Neural cell (in vitro differentiated cells): ENCODE measurements at regions not wholly inside any gene's neighbourhood (a gene's known extent, or its start where the extent isn't known, plus 50 kb on each side); places are given as distances from the start of the nearest gene placed in this dataset.

Source experiments
- H2AFZ ChIP-seq: fragments of 200-600, 300-800 bp; sonication (generic), shearing (Covaris generic); 2 replicates; pipeline ENCODE4 v1.6.0; 2014; ENCODE audit warnings: low read depth, mild to moderate bottlenecking, antibody characterized with exemption, low read length, moderate library complexity
- H3F3A ChIP-seq: fragments of 200-600 bp; shearing (Covaris generic); 2 replicates; pipeline ENCODE4 v1.6.1; 2016; ENCODE audit warnings: mild to moderate bottlenecking, moderate library complexity, mixed read lengths, antibody characterized with exemption, low read length; ENCODE audit not compliant: insufficient read depth, poor library complexity, severe bottlenecking
- H3K27ac ChIP-seq: fragments of 200-600, 300-800 bp; sonication (generic), shearing (Covaris generic); 2 replicates; pipeline ENCODE4 v1.5.1; 2014; ENCODE audit warnings: mild to moderate bottlenecking, low read length, moderate library complexity
- H3K27me3 ChIP-seq: fragments of 300-800, 200-600 bp; sonication (generic), shearing (Covaris generic); 2 replicates; pipeline ENCODE4 v1.6.0; 2014; ENCODE audit warnings: mild to moderate bottlenecking, low read depth, low read length, moderate library complexity; ENCODE audit not compliant: insufficient read depth
- H3K36me3 ChIP-seq: fragments of 300-800, 200-600 bp; sonication (generic), shearing (Covaris generic); 2 replicates; pipeline ENCODE4 v1.5.1; 2014; ENCODE audit warnings: mild to moderate bottlenecking, antibody characterized with exemption, low read length, moderate library complexity; ENCODE audit not compliant: insufficient read depth
- H3K4me2 ChIP-seq: fragments of 300-800, 200-600 bp; sonication (generic), shearing (Covaris generic); 2 replicates; pipeline ENCODE4 v1.6.0; 2014; ENCODE audit warnings: mild to moderate bottlenecking, low read length
- H3K4me3 ChIP-seq: fragments of 300-800, 200-600 bp; sonication (generic), shearing (Covaris generic); 2 replicates; pipeline ENCODE4 v1.5.1; 2014; ENCODE audit warnings: mild to moderate bottlenecking, low read length, moderate library complexity
- H3K79me2 ChIP-seq: fragments of 200-600 bp; shearing (Covaris generic); replicated peaks from 2 replicates; pipeline ENCODE4 v1.6.0; 2014; ENCODE audit warnings: mild to moderate bottlenecking, low read length, moderate library complexity; ENCODE audit not compliant: insufficient read depth
- H3K9ac ChIP-seq: fragments of 300-800, 200-600 bp; sonication (generic), shearing (Covaris generic); 2 replicates; pipeline ENCODE4 v1.6.1; 2016; ENCODE audit warnings: mild to moderate bottlenecking, low read length, mixed read lengths
- H3K9me2 ChIP-seq: fragments of 200-600 bp; shearing (Covaris generic); 2 replicates; pipeline ENCODE4 v1.6.1; 2016; ENCODE audit warnings: mild to moderate bottlenecking, low read length, mixed read lengths; ENCODE audit not compliant: insufficient read depth
- H3K9me3 ChIP-seq: fragments of 200-600, 300-800 bp; sonication (generic), shearing (Covaris generic); 2 replicates; pipeline ENCODE4 v1.6.1; 2016; ENCODE audit warnings: mild to moderate bottlenecking, mixed run types, low read length, moderate library complexity, mixed read lengths
- H4K20me1 ChIP-seq: fragments of 200-600 bp; shearing (Covaris generic); 2 replicates; pipeline ENCODE4 v1.6.1; 2016; ENCODE audit warnings: mild to moderate bottlenecking, mixed run types; ENCODE audit not compliant: insufficient read depth
- EP300 ChIP-seq: fragments of 450-650 bp; conservative IDR thresholded peaks from 2 replicates; pipeline ENCODE4 v1.6.1; 2014; ENCODE audit warnings: antibody characterized with exemption, mild to moderate bottlenecking, moderate library complexity; ENCODE audit not compliant: poor library complexity, severe bottlenecking
- EZH2 ChIP-seq: fragments of 200-600, 300-800 bp; shearing (Covaris generic), sonication (generic); IDR thresholded peaks from 2 replicates; pipeline ENCODE4 v1.6.1; 2014; ENCODE audit warnings: antibody characterized with exemption, low read length, borderline replicate concordance, mild to moderate bottlenecking; ENCODE audit not compliant: insufficient read depth, poor library complexity, severe bottlenecking
- POLR2AphosphoS5 ChIP-seq: IDR thresholded peaks from 2 replicates; pipeline ENCODE4 v1.6.1; 2012
- RAD21 ChIP-seq: fragments of 450-650 bp; conservative IDR thresholded peaks from 2 replicates; pipeline ENCODE4 v1.6.1; 2014; ENCODE audit warnings: antibody characterized with exemption, mild to moderate bottlenecking, moderate library complexity
- SMC3 ChIP-seq: fragments of 450-650 bp; conservative IDR thresholded peaks from 2 replicates; pipeline ENCODE4 v1.6.1; 2014; ENCODE audit warnings: antibody characterized with exemption, mild to moderate bottlenecking, moderate library complexity; ENCODE audit not compliant: poor library complexity
- TAF1 ChIP-seq: IDR thresholded peaks from 2 replicates; pipeline ENCODE4 v1.6.1; 2012; ENCODE audit warnings: low read depth
- TF ChIP-seq, protein P1 (sequence below): IDR thresholded peaks from 2 replicates; pipeline ENCODE4 v1.6.1; 2012; ENCODE audit warnings: borderline replicate concordance

DNA sequence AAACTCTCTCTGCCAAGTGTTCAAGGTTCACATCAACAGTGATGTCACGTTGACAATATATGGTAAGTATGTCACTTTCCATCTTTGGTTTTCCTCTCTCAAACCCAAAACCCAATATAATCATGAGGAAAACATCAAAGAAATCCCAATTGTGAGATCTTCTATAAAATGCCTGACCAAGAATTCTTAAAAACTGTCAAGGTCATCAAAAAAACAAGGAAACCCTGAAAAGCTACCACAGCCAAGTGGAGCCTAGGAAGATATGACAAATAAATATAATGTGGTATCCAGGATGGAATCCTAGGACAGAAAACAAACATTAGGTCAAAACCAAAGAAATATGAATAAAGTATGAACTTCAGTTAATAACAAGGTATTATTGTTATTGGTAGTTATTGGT, 85.2 kb upstream of the CCDC39 start:
- TF ChIP-seq POLR2AphosphoS5 (no peak), TAF1 (no peak), SMC3 (no peak)
- Histone ChIP-seq H3K4me2 (no peak overlapping the region), H4K20me1 (no peaks in the 10 kb centered on the region), H3K4me3 (no peak overlapping the region), H3F3A (no peaks in the 10 kb centered on the region), H3K9ac (no peak overlapping the region), H3K27me3 (no peaks in the 10 kb centered on the region), H3K27ac (no peak overlapping the region), H3K79me2 (no peaks in the 10 kb centered on the region), H3K36me3 (no peaks in the 10 kb centered on the region), H3K9me2 (no peaks in the 10 kb centered on the region), H3K9me3 (peaks cover 5% of the 10 kb centered on the region), H2AFZ (no peak overlapping the region)

DNA sequence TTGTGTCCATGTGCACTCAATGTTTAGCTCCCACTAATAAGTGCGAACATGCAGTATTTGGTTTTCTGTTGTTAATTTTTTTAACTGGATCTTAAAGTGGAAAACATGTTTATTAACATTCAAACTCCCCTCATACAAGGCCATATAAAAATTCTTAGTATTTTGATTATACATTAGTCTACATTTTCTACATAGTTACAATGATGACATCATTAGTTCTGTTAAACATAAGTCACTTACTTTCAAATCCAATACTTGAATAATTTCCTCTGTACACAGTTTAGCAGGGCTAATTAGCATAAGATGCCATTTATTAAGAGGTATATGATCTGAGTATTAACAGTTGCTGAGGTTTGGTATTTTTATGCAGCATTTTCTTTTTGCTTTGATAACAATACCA, 91.3 kb upstream of the CCDC39 start:
- H3K9ac ChIP-seq, result no peak overlapping the region
- TF ChIP-seq EZH2, result no peak
- no peak for TF ChIP-seq EP300
- TF ChIP-seq, protein P1, sequence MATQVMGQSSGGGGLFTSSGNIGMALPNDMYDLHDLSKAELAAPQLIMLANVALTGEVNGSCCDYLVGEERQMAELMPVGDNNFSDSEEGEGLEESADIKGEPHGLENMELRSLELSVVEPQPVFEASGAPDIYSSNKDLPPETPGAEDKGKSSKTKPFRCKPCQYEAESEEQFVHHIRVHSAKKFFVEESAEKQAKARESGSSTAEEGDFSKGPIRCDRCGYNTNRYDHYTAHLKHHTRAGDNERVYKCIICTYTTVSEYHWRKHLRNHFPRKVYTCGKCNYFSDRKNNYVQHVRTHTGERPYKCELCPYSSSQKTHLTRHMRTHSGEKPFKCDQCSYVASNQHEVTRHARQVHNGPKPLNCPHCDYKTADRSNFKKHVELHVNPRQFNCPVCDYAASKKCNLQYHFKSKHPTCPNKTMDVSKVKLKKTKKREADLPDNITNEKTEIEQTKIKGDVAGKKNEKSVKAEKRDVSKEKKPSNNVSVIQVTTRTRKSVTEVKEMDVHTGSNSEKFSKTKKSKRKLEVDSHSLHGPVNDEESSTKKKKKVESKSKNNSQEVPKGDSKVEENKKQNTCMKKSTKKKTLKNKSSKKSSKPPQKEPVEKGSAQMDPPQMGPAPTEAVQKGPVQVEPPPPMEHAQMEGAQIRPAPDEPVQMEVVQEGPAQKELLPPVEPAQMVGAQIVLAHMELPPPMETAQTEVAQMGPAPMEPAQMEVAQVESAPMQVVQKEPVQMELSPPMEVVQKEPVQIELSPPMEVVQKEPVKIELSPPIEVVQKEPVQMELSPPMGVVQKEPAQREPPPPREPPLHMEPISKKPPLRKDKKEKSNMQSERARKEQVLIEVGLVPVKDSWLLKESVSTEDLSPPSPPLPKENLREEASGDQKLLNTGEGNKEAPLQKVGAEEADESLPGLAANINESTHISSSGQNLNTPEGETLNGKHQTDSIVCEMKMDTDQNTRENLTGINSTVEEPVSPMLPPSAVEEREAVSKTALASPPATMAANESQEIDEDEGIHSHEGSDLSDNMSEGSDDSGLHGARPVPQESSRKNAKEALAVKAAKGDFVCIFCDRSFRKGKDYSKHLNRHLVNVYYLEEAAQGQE, result no peak
- H3K9me3 ChIP-seq, result no peaks in the 10 kb centered on the region
- H4K20me1 ChIP-seq, result no peaks in the 10 kb centered on the region
- H3K79me2 ChIP-seq, result no peaks in the 10 kb centered on the region
- no peak overlapping the region for H3K27ac ChIP-seq
- H3F3A ChIP-seq, result no peaks in the 10 kb centered on the region
- H3K4me2 ChIP-seq, result no peak overlapping the region
- no peak overlapping the region for H2AFZ ChIP-seq
- H3K36me3 ChIP-seq, result no peaks in the 10 kb centered on the region
- no peaks in the 10 kb centered on the region for H3K9me2 ChIP-seq
- H3K27me3 ChIP-seq, result no peaks in the 10 kb centered on the region
- no peak overlapping the region for H3K4me3 ChIP-seq

DNA sequence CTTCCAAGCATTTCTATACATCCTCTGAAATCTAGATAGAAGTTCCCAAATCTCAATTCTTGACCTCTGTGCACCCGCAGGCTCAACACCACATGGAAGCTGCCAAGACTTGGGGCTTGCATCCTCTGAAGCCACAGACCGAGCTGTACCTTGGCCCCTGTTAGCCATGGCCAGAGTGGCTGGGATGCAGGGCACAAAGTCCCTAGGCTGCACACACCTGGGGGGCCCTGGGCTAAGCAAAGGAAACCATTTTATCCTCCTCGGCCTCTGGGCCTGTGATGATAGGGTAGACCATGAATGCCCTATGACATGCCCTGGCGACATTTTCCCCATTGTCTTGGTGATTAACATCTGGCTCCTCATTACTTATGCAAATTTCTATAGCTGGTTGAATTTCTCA, 97.1 kb upstream of the CCDC39 start:
- H3K9me2 ChIP-seq, result no peaks in the 10 kb centered on the region
- H4K20me1 ChIP-seq, result no peaks in the 10 kb centered on the region
- H2AFZ ChIP-seq, result no peak overlapping the region
- peaks cover 1% of the 10 kb centered on the region for H3K9me3 ChIP-seq
- TF ChIP-seq, protein P1, result no peak
- TF ChIP-seq POLR2AphosphoS5 (no peak), TAF1 (no peak), EZH2 (no peak), RAD21 (no peak)
- H3K9ac ChIP-seq, result no peak overlapping the region
- H3K36me3 ChIP-seq, result no peaks in the 10 kb centered on the region
- no peaks in the 10 kb centered on the region for H3K27me3 ChIP-seq
- no peak overlapping the region for H3K4me2 ChIP-seq
- no peaks in the 10 kb centered on the region for H3K79me2 ChIP-seq
- no peak overlapping the region for H3K4me3 ChIP-seq
- H3F3A ChIP-seq, result no peaks in the 10 kb centered on the region
- no peak overlapping the region for H3K27ac ChIP-seq
